Activated naive CD8-positive, alpha-beta T cell treated with anti-CD3 and anti-CD28 coated beads for 36 hours (primary cell): ENCODE measurements at regions not wholly inside any gene's neighbourhood (a gene's known extent, or its start where the extent isn't known, plus 50 kb on each side); places are given as distances from the start of the nearest gene placed in this dataset.
"Not testable (repeated sequence)": the region's sequence is repeated elsewhere in the genome, so short reads cannot be mapped to it uniquely, and the experiment has no call there.

Experiments used
- DNase-seq: peaks from one replicate; pipeline ENCODE4 v3.0.0; 2021
- H3K27ac Mint-ChIP-seq: one replicate; pipeline ENCODE4 v1.8.0; 2022; ENCODE audit warnings: mild to moderate bottlenecking, moderate library complexity, mixed read lengths
- H3K27me3 Mint-ChIP-seq: one replicate; pipeline ENCODE4 v1.8.0; 2022; ENCODE audit warnings: mild to moderate bottlenecking, mixed read lengths
- H3K36me3 Mint-ChIP-seq: one replicate; pipeline ENCODE4 v1.8.0; 2021; ENCODE audit warnings: mild to moderate bottlenecking, mixed read lengths
- H3K4me1 Mint-ChIP-seq: one replicate; pipeline ENCODE4 v1.8.0; 2021; ENCODE audit warnings: mixed read lengths
- H3K4me3 Mint-ChIP-seq: one replicate; pipeline ENCODE4 v1.8.0; 2022; ENCODE audit warnings: mild to moderate bottlenecking, moderate library complexity, mixed read lengths
- H3K9me3 Mint-ChIP-seq: one replicate; pipeline ENCODE4 v1.8.0; 2022; ENCODE audit warnings: mixed read lengths

DNA sequence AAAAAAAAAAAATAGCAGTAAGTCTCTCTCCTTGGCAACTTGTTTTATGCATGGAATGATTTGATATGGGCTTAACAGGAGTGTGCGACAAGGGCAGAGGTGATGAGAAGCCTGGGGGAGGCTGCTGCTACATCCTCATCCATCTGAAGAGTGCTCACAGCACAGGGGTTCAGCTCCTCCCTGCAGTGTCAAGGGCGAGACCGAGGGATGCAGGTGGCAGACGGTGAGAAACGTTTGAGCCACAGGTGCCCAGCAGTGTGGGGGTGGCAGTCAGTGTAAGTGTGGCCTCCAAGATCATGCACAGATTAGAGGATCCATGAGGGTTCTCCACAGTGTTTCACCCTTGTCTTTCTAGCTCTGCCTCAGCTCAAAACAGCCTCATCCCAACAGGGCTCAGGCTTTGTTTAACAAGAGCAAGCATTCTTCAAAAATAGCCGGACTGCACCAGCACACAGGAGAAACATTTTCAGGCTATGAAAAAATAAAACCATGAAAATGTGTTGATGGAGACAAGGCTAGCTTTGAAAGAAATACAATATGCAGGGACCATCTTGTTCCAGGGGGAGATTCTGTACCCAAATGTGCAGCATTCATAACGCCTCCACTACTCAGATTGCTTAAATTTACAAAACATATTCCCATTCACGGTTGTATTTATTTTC, 324.5 kb upstream of the MYT1L start:
- Mint-ChIP-seq H3K27ac (no peak overlapping the region), H3K4me1 (peaks cover 8% of the 10 kb centered on the region), H3K27me3 (no peaks in the 10 kb centered on the region), H3K9me3 (peaks cover 7% of the 10 kb centered on the region), H3K4me3 (no peak overlapping the region), H3K36me3 (peaks cover 7% of the 10 kb centered on the region)
- DNase-seq: no peak

DNA sequence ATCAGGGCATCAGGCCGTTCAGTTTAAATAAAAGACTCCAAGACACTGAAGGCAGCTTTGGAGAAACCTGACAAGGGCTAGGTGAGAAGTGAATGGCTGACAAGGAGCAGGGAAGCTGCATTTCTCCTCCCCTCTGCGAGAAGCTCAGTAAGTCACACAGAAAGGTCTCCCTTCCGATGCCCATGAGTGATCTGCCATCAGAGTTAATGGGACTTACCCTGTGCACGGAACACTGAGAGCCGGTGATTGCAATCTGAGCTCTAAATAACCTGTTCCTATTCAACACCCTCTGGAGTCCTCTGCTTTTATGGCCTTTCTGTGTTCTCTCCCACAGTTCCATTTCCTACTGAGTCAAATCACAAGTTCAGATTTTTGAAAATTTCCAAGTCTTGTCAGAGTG, 322.2 kb upstream of the MYT1L start:
- Mint-ChIP-seq H3K36me3 (peaks cover 2% of the 10 kb centered on the region), H3K9me3 (peaks cover 2% of the 10 kb centered on the region), H3K4me3 (no peak overlapping the region), H3K4me1 (peaks cover 9% of the 10 kb centered on the region), H3K27ac (no peak overlapping the region), H3K27me3 (no peaks in the 10 kb centered on the region)
- DNase-seq: no peak

DNA sequence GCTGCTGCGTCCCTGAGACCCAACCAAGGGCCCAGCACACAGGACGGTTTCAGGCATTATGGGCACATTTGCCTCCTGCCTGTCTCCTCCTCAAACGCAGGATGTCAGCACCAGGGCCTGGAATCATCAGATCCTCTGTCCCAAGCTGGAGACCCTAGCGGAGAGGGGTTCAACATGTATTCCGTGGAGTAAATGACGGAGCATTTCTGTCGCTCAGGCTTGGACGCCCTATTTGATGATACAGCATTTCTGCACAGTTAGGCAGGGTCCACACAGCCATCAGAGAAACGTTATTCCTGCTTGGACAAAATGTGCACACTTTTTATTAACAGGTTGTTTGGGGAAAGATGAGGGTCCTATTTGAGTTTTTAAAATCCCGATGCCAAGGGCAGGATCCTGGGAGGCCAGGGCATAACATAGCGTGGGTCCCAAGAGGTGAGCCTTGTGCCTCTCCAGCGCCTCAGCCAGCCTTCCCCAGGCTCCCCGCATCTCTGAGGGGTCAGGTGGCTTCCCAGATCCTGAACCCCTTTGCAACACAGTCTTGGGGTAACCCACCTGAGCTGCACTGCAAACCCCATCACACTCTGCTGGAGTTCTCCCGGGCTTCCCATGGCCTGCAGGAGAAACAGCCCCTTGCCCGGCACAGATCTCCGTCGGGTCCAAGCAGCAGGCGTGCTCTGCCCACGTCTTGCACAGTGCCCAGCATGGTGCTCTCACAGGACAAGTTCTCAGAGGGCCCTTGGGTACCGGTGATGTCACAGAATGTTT, 319.7 kb upstream of the MYT1L start:
- no peak overlapping the region for H3K27ac Mint-ChIP-seq
- no peak for DNase-seq
- no peak overlapping the region for H3K4me3 Mint-ChIP-seq
- H3K4me1 Mint-ChIP-seq: peaks cover 24% of the 10 kb centered on the region
- H3K27me3 Mint-ChIP-seq: no peaks in the 10 kb centered on the region
- H3K9me3 Mint-ChIP-seq: no peaks in the 10 kb centered on the region
- H3K36me3 Mint-ChIP-seq: no peaks in the 10 kb centered on the region

DNA sequence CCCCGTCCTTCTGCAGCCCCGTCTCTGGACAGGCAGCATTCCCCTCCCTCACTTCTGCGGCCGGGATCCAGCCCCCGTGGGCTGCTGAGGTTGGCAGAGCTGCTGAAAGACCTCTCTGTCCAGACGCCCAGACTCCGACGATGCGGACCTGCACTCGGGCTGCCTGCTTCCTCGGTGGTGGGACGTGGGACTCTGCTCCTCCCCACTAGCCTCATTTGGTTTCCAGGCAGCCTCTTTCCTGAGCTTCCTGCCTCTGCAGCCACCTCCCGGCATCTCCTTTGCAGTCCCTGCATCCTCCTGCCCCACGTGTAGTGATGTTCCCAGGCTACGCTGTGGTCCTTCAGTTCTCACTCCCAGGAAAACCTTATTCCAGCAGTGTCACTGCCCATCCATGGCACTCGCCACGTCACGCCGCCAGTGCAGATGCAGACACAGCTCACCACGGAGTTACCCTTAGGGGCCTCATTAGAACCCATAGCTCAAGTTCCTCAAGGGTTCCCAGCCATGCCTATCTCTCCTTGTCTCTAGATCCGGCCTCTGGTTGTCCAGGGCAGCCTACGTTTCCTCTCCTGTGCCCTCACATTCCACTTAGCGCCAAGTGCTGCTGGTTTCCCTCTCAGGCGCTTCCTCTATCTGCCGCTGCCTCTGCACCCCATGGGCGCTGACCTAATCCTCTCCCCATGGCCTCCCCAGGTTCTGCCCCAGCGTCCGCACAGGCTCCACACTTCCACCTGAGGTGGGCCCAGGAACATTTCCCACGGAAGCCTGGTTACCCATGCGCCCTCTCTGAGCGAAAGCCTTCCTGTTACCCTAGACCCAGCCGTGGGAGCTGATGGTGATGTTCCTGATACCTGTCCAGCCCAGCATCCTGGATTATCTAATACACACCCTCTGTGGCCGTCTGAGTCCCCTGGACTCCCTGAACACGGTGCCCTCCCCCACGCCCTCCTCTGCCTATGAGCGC, 318.3 kb upstream of the MYT1L start:
- Mint-ChIP-seq H3K9me3 (no peaks in the 10 kb centered on the region), H3K27ac (no peak overlapping the region), H3K36me3 (no peaks in the 10 kb centered on the region), H3K4me1 (peaks cover 28% of the 10 kb centered on the region), H3K4me3 (no peak overlapping the region), H3K27me3 (no peaks in the 10 kb centered on the region)
- no peak for DNase-seq

DNA sequence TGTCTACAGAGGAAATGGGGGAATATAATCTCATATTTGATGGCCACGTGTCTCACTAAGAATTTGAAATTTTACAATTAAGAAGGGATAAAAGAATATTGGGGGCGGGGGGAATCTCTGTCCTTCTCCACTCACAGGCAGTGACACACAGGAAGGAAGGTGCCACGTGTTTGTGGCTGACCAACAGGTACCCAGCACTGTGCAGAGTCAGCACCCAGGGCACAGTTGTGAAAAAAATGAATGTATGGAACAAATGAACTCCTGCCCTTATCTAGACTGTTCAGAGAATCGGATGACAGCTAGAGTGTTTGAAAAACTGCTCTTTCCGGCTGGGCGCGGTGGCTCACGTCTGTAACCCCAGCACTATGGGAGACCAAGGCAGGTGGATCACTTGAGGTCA, 317.0 kb upstream of the MYT1L start:
- DNase-seq: no peak
- no peaks in the 10 kb centered on the region for H3K9me3 Mint-ChIP-seq
- H3K4me1 Mint-ChIP-seq: peaks cover 31% of the 10 kb centered on the region
- no peaks in the 10 kb centered on the region for H3K36me3 Mint-ChIP-seq
- H3K27me3 Mint-ChIP-seq: no peaks in the 10 kb centered on the region
- H3K27ac Mint-ChIP-seq: no peak overlapping the region
- no peak overlapping the region for H3K4me3 Mint-ChIP-seq

DNA sequence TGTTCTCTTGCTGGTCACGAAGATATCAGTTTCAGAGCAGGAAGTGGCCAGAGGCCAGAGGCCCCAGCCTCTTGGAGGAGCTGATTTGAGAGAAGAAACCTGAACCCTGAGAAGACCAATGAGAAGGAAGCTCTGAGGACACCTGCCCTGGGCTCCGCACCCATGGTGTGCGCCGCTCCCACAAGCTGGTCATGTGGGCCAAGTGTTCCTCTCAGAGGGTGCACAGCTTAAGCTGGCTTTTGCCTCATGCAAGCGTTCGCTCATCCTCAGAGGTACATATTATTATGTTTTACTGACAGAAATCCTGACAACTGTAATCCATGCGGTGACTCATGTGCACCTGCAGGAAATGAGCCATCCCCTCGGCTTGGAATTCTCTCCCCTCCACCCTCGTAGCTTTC, 316.1 kb upstream of the MYT1L start:
- H3K27me3 Mint-ChIP-seq: no peaks in the 10 kb centered on the region
- no peaks in the 10 kb centered on the region for H3K9me3 Mint-ChIP-seq
- peak overlapping the region; percentile 62 for H3K4me3 Mint-ChIP-seq
- DNase-seq: peak; percentile 50
- H3K27ac Mint-ChIP-seq: peak overlapping the region; percentile 75
- H3K36me3 Mint-ChIP-seq: no peaks in the 10 kb centered on the region
- H3K4me1 Mint-ChIP-seq: peaks cover 31% of the 10 kb centered on the region

DNA sequence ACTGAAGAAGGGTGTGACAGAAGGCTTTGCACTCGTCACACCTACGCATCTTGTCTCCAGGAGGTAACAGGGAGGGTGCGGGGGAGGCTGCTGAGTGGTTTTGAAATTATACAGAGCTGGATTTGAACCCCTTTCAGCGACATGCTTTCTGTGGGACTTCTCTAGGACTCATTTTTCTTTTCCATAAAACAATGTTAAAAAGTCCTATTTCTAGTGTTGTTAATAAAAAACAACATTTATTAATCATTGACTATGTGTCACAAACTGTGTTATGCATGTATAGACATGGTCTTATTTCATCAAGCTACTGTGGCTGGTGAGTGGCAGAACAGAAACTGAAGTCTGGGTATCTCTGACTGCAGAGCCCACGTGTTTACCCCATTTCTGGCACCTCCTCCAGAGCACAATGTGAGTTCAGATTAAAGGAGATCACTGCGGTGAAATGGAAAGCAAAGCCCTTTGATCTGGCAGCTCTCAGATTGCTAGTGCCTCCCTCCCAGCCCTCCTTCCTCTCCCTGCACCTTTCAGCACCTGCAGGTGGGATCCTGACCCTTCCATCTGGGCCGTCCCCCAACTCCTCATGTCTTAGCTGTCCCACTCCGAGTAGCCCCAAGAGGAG, 315.5 kb upstream of the MYT1L start:
- peaks cover 31% of the 10 kb centered on the region for H3K4me1 Mint-ChIP-seq
- H3K9me3 Mint-ChIP-seq: no peaks in the 10 kb centered on the region
- H3K36me3 Mint-ChIP-seq: no peaks in the 10 kb centered on the region
- H3K4me3 Mint-ChIP-seq: peak overlapping the region; percentile 62
- no peaks in the 10 kb centered on the region for H3K27me3 Mint-ChIP-seq
- DNase-seq: peak; percentile 61
- H3K27ac Mint-ChIP-seq: peak overlapping the region; percentile 75

DNA sequence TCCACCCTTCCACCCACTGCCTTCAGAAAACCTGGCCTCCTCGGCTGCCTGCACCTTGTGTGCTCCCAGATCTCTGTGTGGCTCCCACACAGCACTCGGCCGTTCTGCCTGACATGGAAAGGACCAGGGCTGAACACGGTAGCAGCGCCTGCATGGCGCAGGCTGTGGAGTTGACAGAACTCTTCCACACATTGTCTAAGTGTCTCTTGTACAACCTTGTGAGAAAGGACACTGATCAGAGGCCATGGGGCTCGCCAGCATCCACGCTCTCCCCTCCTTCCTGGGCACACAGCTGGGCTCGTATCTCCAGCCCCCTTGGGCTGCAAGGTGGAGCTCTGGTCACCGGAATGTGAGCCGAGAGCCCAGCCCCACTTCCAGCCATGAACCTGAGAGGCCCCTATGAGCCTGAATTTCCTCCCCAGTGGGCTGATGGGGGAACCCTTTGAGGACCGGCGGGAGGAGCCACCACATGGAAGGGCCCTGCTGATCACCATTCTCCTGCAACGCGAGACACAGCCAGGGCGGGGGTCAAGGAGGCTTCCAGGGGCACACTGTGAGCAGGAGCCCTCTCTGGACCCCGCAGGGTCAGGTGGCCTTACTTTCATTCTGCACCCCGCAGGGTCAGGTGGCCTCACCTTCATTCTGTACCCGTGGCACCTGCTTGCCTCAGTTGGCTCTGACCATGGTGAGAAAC, 314.2 kb upstream of the MYT1L start:
- no peaks in the 10 kb centered on the region for H3K36me3 Mint-ChIP-seq
- no peaks in the 10 kb centered on the region for H3K9me3 Mint-ChIP-seq
- H3K27me3 Mint-ChIP-seq: no peaks in the 10 kb centered on the region
- peaks cover 31% of the 10 kb centered on the region for H3K4me1 Mint-ChIP-seq
- no peak for DNase-seq
- no peak overlapping the region for H3K27ac Mint-ChIP-seq
- no peak overlapping the region for H3K4me3 Mint-ChIP-seq

DNA sequence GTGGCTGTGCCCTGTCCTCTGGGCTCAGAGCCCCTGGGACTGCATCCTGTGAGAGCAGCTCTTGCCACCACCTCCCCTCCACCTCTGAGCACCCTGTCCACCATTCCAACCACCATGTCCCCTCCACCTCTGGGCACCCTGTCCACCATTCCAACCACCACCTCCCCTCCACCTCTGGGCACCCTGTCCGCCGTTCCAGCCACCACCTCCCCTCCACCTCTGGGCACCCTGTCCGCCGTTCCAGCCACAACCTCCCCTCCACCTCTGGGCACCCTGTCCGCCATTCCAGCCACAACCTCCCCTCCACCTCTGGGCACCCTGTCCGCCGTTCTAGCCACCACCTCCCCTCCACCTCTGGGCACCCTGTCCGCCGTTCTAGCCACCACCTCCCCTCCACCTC, 313.7 kb upstream of the MYT1L start:
- H3K27me3 Mint-ChIP-seq: not testable (repeated sequence)

DNA sequence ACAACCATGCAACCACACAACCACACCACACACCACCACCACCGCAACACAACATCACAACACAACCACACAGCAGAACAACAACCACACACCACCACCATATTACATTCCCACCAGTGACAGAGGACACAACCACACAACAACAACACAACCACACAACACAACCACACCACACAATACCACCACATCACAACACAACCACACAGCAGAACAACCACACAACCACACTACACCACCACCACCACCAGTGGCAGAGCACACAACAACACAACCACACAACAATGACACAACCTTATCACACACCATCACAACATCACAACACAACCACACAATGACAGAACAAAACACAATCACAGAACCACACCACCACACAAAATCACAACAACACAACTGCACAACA, 313.0 kb upstream of the MYT1L start:
- H3K4me1 Mint-ChIP-seq: peaks cover 31% of the 10 kb centered on the region
- no peaks in the 10 kb centered on the region for H3K9me3 Mint-ChIP-seq
- peak overlapping the region; percentile 26 for H3K27ac Mint-ChIP-seq
- DNase-seq: no peak
- no peaks in the 10 kb centered on the region for H3K27me3 Mint-ChIP-seq
- H3K4me3 Mint-ChIP-seq: no peak overlapping the region
- no peaks in the 10 kb centered on the region for H3K36me3 Mint-ChIP-seq

More for the DNA sequence above, 313.7 kb upstream of the MYT1L start:
- not testable (repeated sequence) for H3K9me3 Mint-ChIP-seq, H3K4me3 Mint-ChIP-seq, DNase-seq, H3K27ac Mint-ChIP-seq, H3K36me3 Mint-ChIP-seq
- peaks cover 31% of the 10 kb centered on the region for H3K4me1 Mint-ChIP-seq

DNA sequence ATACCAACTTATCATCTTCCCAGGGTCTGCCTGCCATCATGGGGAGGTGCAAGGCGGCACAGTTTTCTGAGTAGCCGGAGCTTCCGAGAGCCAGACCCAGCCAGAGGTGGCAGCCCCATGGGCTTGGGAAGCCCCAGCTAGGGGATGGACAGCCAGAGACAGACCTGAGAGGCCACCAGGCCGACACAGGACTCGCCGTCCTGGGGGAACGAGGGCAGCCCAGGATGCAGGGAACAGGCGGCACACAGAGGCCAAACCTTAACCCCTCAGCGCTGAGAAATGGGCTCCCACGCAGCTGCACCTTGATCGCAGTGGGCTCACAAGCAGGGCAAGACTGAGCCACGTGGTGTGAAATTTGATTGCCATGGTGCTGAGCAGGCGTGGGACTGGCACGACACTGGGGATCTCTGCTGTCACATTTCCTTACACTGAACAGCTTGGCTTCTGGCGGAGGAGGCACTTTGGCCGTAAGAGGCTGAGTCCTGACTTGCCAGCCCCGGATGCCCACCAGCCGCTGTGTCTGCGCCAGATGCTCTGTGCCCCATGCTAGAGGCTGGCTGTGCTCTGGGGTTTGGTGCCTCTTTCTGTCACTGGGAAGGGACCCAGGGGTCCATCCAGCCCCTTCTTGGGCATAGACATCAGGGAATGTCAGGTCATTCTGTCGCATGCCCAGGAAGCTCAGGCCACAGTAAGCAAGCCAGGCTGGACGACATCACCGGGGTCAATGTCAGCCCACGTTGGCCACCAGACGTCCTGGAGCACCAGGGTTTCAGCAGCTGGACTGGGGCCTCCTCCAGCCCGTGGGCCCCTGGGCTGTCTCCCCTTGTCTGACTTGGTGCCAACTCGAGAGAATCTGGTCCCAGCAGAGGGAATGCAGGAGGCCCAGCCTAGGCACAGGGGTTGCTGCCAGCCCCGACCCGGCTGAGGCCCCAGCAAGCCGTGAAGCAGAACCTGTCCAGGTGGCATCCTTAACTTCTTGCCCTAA, 312.1 kb upstream of the MYT1L start:
- peaks cover 30% of the 10 kb centered on the region for H3K4me1 Mint-ChIP-seq
- no peak for DNase-seq
- H3K36me3 Mint-ChIP-seq: no peaks in the 10 kb centered on the region
- no peaks in the 10 kb centered on the region for H3K27me3 Mint-ChIP-seq
- H3K27ac Mint-ChIP-seq: no peak overlapping the region
- H3K9me3 Mint-ChIP-seq: no peaks in the 10 kb centered on the region
- no peak overlapping the region for H3K4me3 Mint-ChIP-seq

DNA sequence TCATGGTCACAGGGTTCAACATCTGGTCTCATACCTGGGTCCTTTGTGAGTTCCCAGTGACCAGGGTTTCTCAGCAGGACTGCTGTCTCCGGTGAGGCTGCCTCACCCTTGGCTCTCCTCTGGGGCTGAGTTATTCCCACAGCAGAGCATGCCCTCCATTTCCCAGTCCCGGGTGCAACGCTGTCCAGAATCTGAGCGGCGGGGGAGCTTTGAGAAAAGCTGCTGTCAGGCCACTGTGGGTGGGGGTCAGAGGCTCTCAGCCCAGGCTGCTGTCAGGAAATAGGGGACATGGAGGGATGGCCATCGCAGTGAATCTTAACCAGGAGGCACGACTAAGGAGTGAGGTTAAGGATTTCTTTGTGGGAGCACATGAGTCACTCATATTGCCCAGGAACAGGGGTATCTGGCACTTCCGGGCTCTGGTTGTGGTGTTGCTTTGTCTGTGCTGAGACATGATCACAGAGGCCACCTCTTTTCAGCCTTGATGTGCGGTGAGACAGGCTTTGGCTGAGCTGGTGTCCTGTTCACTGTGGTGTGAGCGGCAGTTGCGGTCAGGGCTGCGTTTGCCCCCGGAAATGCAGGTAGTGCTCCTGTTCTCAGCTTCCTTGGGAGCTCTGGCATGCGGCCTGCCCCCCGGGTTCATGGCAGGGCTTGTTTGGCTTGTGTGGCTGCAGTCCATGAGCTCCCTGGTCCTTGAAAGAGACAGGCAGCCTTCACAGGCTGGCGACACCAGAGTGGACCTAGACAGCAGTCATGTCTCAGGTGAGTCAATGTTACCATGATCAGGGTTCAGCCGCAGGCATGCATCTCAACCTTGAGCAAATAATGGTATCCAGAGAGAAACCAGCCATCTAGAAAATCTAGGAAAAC, 310.7 kb upstream of the MYT1L start:
- no peak overlapping the region for H3K4me3 Mint-ChIP-seq
- H3K9me3 Mint-ChIP-seq: no peaks in the 10 kb centered on the region
- H3K27me3 Mint-ChIP-seq: no peaks in the 10 kb centered on the region
- peaks cover 17% of the 10 kb centered on the region for H3K4me1 Mint-ChIP-seq
- no peaks in the 10 kb centered on the region for H3K36me3 Mint-ChIP-seq
- no peak overlapping the region for H3K27ac Mint-ChIP-seq
- no peak for DNase-seq

DNA sequence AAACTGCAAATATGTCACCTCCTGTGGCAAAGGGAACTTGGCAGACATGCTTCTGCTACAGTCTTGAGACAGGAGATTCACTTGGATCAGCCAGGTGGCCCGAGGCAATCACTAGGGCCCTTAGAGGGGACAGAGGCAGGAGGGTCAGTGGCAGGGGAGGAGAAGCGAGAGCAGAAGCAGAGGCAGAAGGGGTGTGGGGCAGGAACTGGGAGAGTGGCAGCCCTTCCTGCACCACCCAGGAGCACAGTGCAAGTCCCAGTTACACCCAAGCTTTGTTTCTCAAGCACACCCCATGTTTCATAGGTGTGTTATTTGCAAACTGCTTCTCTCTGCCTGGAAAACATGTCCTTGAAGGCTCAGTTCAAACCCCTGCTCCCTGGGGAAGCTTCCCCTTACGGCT, 309.7 kb upstream of the MYT1L start:
- no peaks in the 10 kb centered on the region for H3K27me3 Mint-ChIP-seq
- peaks cover 7% of the 10 kb centered on the region for H3K4me1 Mint-ChIP-seq
- H3K4me3 Mint-ChIP-seq: no peak overlapping the region
- H3K36me3 Mint-ChIP-seq: no peaks in the 10 kb centered on the region
- H3K9me3 Mint-ChIP-seq: no peaks in the 10 kb centered on the region
- H3K27ac Mint-ChIP-seq: no peak overlapping the region
- no peak for DNase-seq
